Neural cell (in vitro differentiated cells): ENCODE measurements at regions not wholly inside any gene's neighbourhood (a gene's known extent, or its start where the extent isn't known, plus 50 kb on each side); places are given as distances from the start of the nearest gene placed in this dataset.

Source experiments
- CTCF ChIP-seq: fragments of 450-650 bp; IDR thresholded peaks from 2 replicates; pipeline ENCODE4 v1.5.1; 2014; ENCODE audit warnings: antibody characterized with exemption, mild to moderate bottlenecking, moderate library complexity; ENCODE audit not compliant: poor library complexity, severe bottlenecking
- EP300 ChIP-seq: fragments of 450-650 bp; conservative IDR thresholded peaks from 2 replicates; pipeline ENCODE4 v1.6.1; 2014; ENCODE audit warnings: antibody characterized with exemption, mild to moderate bottlenecking, moderate library complexity; ENCODE audit not compliant: poor library complexity, severe bottlenecking
- EZH2 ChIP-seq: fragments of 200-600, 300-800 bp; shearing (Covaris generic), sonication (generic); IDR thresholded peaks from 2 replicates; pipeline ENCODE4 v1.6.1; 2014; ENCODE audit warnings: antibody characterized with exemption, low read length, borderline replicate concordance, mild to moderate bottlenecking; ENCODE audit not compliant: insufficient read depth, poor library complexity, severe bottlenecking
- MXI1 ChIP-seq: fragments of 450-650 bp; conservative IDR thresholded peaks from 2 replicates; pipeline ENCODE4 v1.6.1; 2014; ENCODE audit warnings: antibody characterized with exemption, mild to moderate bottlenecking; ENCODE audit not compliant: poor library complexity, severe bottlenecking
- POLR2AphosphoS5 ChIP-seq: IDR thresholded peaks from 2 replicates; pipeline ENCODE4 v1.6.1; 2012
- RAD21 ChIP-seq: fragments of 450-650 bp; conservative IDR thresholded peaks from 2 replicates; pipeline ENCODE4 v1.6.1; 2014; ENCODE audit warnings: antibody characterized with exemption, mild to moderate bottlenecking, moderate library complexity
- REST ChIP-seq: IDR thresholded peaks from 2 replicates; pipeline ENCODE4 v1.6.1; 2012; ENCODE audit warnings: borderline replicate concordance
- SMC3 ChIP-seq: fragments of 450-650 bp; conservative IDR thresholded peaks from 2 replicates; pipeline ENCODE4 v1.6.1; 2014; ENCODE audit warnings: antibody characterized with exemption, mild to moderate bottlenecking, moderate library complexity; ENCODE audit not compliant: poor library complexity
- TAF1 ChIP-seq: IDR thresholded peaks from 2 replicates; pipeline ENCODE4 v1.6.1; 2012; ENCODE audit warnings: low read depth

GRCh38 chr6:16059496-16059895 is 69.4 kb upstream of the MYLIP start:
- TF ChIP-seq CTCF (no peak), EZH2 (no peak), REST (no peak), TAF1 (no peak), SMC3 (no peak), POLR2AphosphoS5 (no peak), RAD21 (no peak), EP300 (no peak), MXI1 (no peak)
